ENCODE measurements at regions not wholly inside any gene's neighbourhood (a gene's known extent, or its start where the extent isn't known, plus 50 kb on each side); places are given as distances from the start of the nearest gene placed in this dataset.

- POLR2A ChIA-PET = interaction anchor here (0.7 kb wide), 1 partner anchor 209 kb away, joined by 3 read pairs; no protein-coding TSS in a partner anchor
- CTCF ChIA-PET (ENCODE audit: unreplicated experiment) = no interaction called here
Observed at GRCh38 chr6:81694855-81695254, 57.6 kb downstream of the TENT5A start.

GRCh38 chr6:81694207-81694606 lies 58.3 kb downstream of the TENT5A start:
- Histone ChIP-seq H3K4me2 (ENCODE audit: low read length) (no peak overlapping the region), H3K4me1 (ENCODE audit: insufficient read depth, low read length, poor library complexity, severe bottlenecking) (no peaks in the 10 kb centered on the region), H3K9me3 (ENCODE audit: low read length) (no peaks in the 10 kb centered on the region), H4K20me1 (ENCODE audit: insufficient read depth, low read length) (no peaks in the 10 kb centered on the region), H3K36me3 (ENCODE audit: insufficient read depth, low read length) (no peaks in the 10 kb centered on the region), H3K4me3 (ENCODE audit: low read depth, low read length, poor library complexity, severe bottlenecking) (no peak overlapping the region), H3K27ac (ENCODE audit: low read depth, low read length, poor library complexity, severe bottlenecking) (no peak overlapping the region), H3K79me2 (ENCODE audit: insufficient read depth, low read depth, low read length) (no peaks in the 10 kb centered on the region), H3K9me2 (ENCODE audit: insufficient read depth, low read length) (no peaks in the 10 kb centered on the region), H2AFZ (ENCODE audit: low read length) (no peak overlapping the region)
- intact Hi-C loops (cut with micrococcal nuclease; ENCODE audit: unreplicated experiment) = no loop called here
- CTCF ChIA-PET (ENCODE audit: unreplicated experiment) = no interaction called here
- no peak for DNase-seq (ENCODE audit: low spot score)
- POLR2A ChIA-PET = no interaction called here
- TF ChIP-seq CTCF (conservative IDR thresholded peaks at IDR 0.05; ENCODE audit: low read length) = no peak
- TF ChIP-seq EZH2phosphoT487 (IDR thresholded peaks at IDR 0.05; ENCODE audit: borderline replicate concordance, low read depth, low read length) = no peak
- BruUV-seq (replicated peaks) = no TSS peak

More at GRCh38 chr6:81694855-81695254, 57.6 kb downstream of the TENT5A start:
- Histone ChIP-seq H3K9me2 (ENCODE audit: insufficient read depth, low read length) (no peaks in the 10 kb centered on the region), H3K36me3 (ENCODE audit: insufficient read depth, low read length) (no peaks in the 10 kb centered on the region), H4K20me1 (ENCODE audit: insufficient read depth, low read length) (no peaks in the 10 kb centered on the region), H3K9me3 (ENCODE audit: low read length) (no peaks in the 10 kb centered on the region), H3K4me2 (ENCODE audit: low read length) (no peak overlapping the region), H3K27ac (ENCODE audit: low read depth, low read length, poor library complexity, severe bottlenecking) (no peak overlapping the region), H3K79me2 (ENCODE audit: insufficient read depth, low read depth, low read length) (no peaks in the 10 kb centered on the region), H3K4me3 (ENCODE audit: low read depth, low read length, poor library complexity, severe bottlenecking) (no peak overlapping the region), H2AFZ (ENCODE audit: low read length) (no peak overlapping the region), H3K4me1 (ENCODE audit: insufficient read depth, low read length, poor library complexity, severe bottlenecking) (no peaks in the 10 kb centered on the region)
- TF ChIP-seq CTCF (conservative IDR thresholded peaks at IDR 0.05; ENCODE audit: low read length) (no peak), EZH2phosphoT487 (IDR thresholded peaks at IDR 0.05; ENCODE audit: borderline replicate concordance, low read depth, low read length) (no peak)
- DNase-seq (ENCODE audit: low spot score) = no peak
- BruUV-seq (replicated peaks) = no TSS peak
- intact Hi-C loops (cut with micrococcal nuclease; ENCODE audit: unreplicated experiment) = no loop called here

- no TSS peak for BruUV-seq (replicated peaks)
- CTCF ChIA-PET (ENCODE audit: unreplicated experiment) = no interaction called here
Observed at GRCh38 chr6:81693266-81693665, 59.2 kb downstream of the TENT5A start.

More at GRCh38 chr6:81693266-81693665, 59.2 kb downstream of the TENT5A start:
- Histone ChIP-seq H3K4me1 (ENCODE audit: insufficient read depth, low read length, poor library complexity, severe bottlenecking) (no peaks in the 10 kb centered on the region), H4K20me1 (ENCODE audit: insufficient read depth, low read length) (no peaks in the 10 kb centered on the region), H3K4me3 (ENCODE audit: low read depth, low read length, poor library complexity, severe bottlenecking) (no peak overlapping the region), H3K79me2 (ENCODE audit: insufficient read depth, low read depth, low read length) (no peaks in the 10 kb centered on the region), H3K27ac (ENCODE audit: low read depth, low read length, poor library complexity, severe bottlenecking) (no peak overlapping the region), H3K36me3 (ENCODE audit: insufficient read depth, low read length) (no peaks in the 10 kb centered on the region), H3K9me2 (ENCODE audit: insufficient read depth, low read length) (no peaks in the 10 kb centered on the region), H2AFZ (ENCODE audit: low read length) (no peak overlapping the region), H3K9me3 (ENCODE audit: low read length) (no peaks in the 10 kb centered on the region), H3K4me2 (ENCODE audit: low read length) (no peak overlapping the region)
- intact Hi-C loops (cut with micrococcal nuclease; ENCODE audit: unreplicated experiment) = no loop called here
- no peak for TF ChIP-seq EZH2phosphoT487 (IDR thresholded peaks at IDR 0.05; ENCODE audit: borderline replicate concordance, low read depth, low read length)
- TF ChIP-seq CTCF (conservative IDR thresholded peaks at IDR 0.05; ENCODE audit: low read length) = no peak
- POLR2A ChIA-PET = no interaction called here
- no peak for DNase-seq (ENCODE audit: low spot score)
